ENCODE measurements at regions not wholly inside any gene's neighbourhood (a gene's known extent, or its start where the extent isn't known, plus 50 kb on each side); places are given as distances from the start of the nearest gene placed in this dataset.

DNA sequence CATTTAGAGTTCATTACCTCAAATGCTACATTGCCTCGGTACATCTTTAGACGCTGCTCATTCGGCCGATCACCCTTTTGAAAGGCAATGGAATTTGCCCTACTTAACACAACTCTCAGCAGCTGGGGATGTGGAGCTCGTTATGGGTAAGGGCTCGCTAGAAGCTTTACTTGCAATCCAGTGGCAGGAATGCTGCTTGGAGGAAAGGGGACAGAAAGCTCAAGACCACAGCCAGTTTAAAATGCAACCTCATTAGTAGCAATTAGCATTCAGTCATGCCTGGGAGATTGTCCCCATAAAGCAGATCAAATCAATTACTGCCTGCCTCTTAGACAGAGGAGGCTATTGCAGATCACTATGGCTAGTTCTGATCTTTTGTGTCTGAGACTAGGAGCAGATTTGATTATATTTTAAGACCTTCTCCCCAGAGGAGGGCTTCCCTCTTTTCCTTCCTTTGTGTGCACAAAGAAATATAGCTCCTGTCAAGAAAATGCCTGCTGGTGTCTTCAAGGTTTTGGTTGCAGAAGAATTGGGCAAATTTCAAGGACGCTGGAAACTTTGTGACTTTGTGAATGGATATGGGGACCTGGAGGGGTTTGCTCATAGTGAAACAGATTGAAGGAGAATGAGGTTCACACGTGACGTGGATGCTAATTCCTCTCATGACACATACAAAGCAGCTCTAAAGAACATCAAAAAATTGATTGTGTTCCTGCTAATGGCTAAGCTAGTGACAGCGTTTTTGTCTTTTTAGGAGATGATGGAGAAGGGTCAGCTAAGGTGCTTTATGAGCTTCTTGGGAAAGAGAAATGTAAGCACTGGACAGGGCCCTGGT lies 237.5 kb upstream of the GLRA2 start:
- no peak for TF ChIP-seq EGR1 (IDR thresholded peaks at IDR 0.05; ENCODE audit: borderline replicate concordance in 1 of 2, low read depth in 2 of 2, low read length in 2 of 2)
- no peak for TF ChIP-seq ZZZ3 (IDR thresholded peaks at IDR 0.05; ENCODE audit: control insufficient read depth, insufficient read length, low read depth)
- no peak for TF ChIP-seq PAX8 (IDR thresholded peaks at IDR 0.05)
- no peak for TF ChIP-seq POLR2A (IDR thresholded peaks at IDR 0.05; ENCODE audit: low read depth, low read length)
- no peak for TF ChIP-seq PBX3 (IDR thresholded peaks at IDR 0.05; ENCODE audit: insufficient replicate concordance, low read depth, low read length)
- no peak for TF ChIP-seq ZBTB4 (CRISPR knock-in tag; IDR thresholded peaks at IDR 0.05)
- no peak for TF ChIP-seq CBX5 (IDR thresholded peaks at IDR 0.05; ENCODE audit: low read depth)
- no peak for TF ChIP-seq MAX (IDR thresholded peaks at IDR 0.05; ENCODE audit: low read depth, low read length)
- no peak for TF ChIP-seq IKZF2 (IDR thresholded peaks at IDR 0.05)
- TF ChIP-seq MXI1 (IDR thresholded peaks at IDR 0.05; ENCODE audit: low read depth, low read length), result no peak
- TF ChIP-seq PML (IDR thresholded peaks at IDR 0.05; ENCODE audit: low read length), result no peak
- no peak for TF ChIP-seq TARDBP (IDR thresholded peaks at IDR 0.05; ENCODE audit: borderline replicate concordance)
- TF ChIP-seq CTCF (IDR thresholded peaks at IDR 0.05 in 2 of 3, conservative IDR thresholded peaks at IDR 0.05 in 1 of 3; ENCODE audit: control insufficient read depth in 2 of 3, extremely low read depth in 1 of 3, insufficient read depth in 1 of 3, low read depth in 3 of 3, low read length in 3 of 3), result no peak

Measured in GM12878 (cell line).